ENCODE measurements at regions not wholly inside any gene's neighbourhood (a gene's known extent, or its start where the extent isn't known, plus 50 kb on each side); places are given as distances from the start of the nearest gene placed in this dataset.

- Histone ChIP-seq H3K4me3 (replicated peaks in 1 of 2; ENCODE audit: low read depth in 1 of 2, low read length in 2 of 2) (no peak overlapping the region), H4K20me1 (ENCODE audit: insufficient read depth) (no peaks in the 10 kb centered on the region), H3K79me2 (ENCODE audit: insufficient read depth, low read length) (no peaks in the 10 kb centered on the region), H3K27ac (ENCODE audit: low read depth, low read length) (no peak overlapping the region), H3K9ac (ENCODE audit: low read length) (no peak overlapping the region), H3K9me2 (ENCODE audit: insufficient read depth) (no peaks in the 10 kb centered on the region), H2AFZ (ENCODE audit: low read depth, low read length, poor library complexity, severe bottlenecking) (no peak overlapping the region), H3K36me3 (ENCODE audit: control insufficient read depth in 1 of 2, insufficient read depth in 2 of 2, low read length in 2 of 2) (no peaks in the 10 kb centered on the region), H3K4me2 (ENCODE audit: low read length) (no peak overlapping the region), H3K9me3 (ENCODE audit: control insufficient read depth in 1 of 2, insufficient read depth in 1 of 2, low read depth in 1 of 2, low read length in 2 of 2) (no peaks in the 10 kb centered on the region), H3K27me3 (ENCODE audit: insufficient read depth, low read length) (no peaks in the 10 kb centered on the region), H3K4me1 (ENCODE audit: control insufficient read depth in 1 of 2, insufficient read depth in 2 of 2, low read length in 2 of 2) (no peaks in the 10 kb centered on the region)
- ATAC-seq (no peak), DNase-seq (ENCODE audit: low read depth, low spot score) (no peak)
- RAD21 ChIA-PET (ENCODE audit: low non-redundant PET in 1 of 2, low total read pairs in 2 of 2, uncharacterized antibody in 2 of 2, unreplicated experiment in 2 of 2), result no interaction called here
- CTCF ChIA-PET, result no interaction called here
- no TSS peak for BruUV-seq (replicated peaks)
- TF ChIP-seq ATF3 (IDR thresholded peaks at IDR 0.05), result no peak
- no peak for TF ChIP-seq JUND (IDR thresholded peaks at IDR 0.05)
- no peak for TF ChIP-seq ELF1 (IDR thresholded peaks at IDR 0.05; ENCODE audit: borderline replicate concordance, low read depth)
- no peak for TF ChIP-seq ZFX (IDR thresholded peaks at IDR 0.05)
- no peak for TF ChIP-seq MAX (IDR thresholded peaks at IDR 0.05)
- TF ChIP-seq FOSL1 (IDR thresholded peaks at IDR 0.05; ENCODE audit: low read depth), result no peak
- no peak for TF ChIP-seq RAD21 (IDR thresholded peaks at IDR 0.05; ENCODE audit: low read depth)
- TF ChIP-seq ZNF274 (IDR thresholded peaks at IDR 0.05; ENCODE audit: low read depth, low read length), result no peak
- no peak for TF ChIP-seq CBX3 (IDR thresholded peaks at IDR 0.05; ENCODE audit: low read depth)
- no peak for TF ChIP-seq SP1 (IDR thresholded peaks at IDR 0.05; ENCODE audit: low read depth)
- TF ChIP-seq SIN3A (IDR thresholded peaks at IDR 0.05; ENCODE audit: low read depth), result no peak
- TF ChIP-seq EZH2phosphoT487 (IDR thresholded peaks at IDR 0.05; ENCODE audit: borderline replicate concordance), result no peak
- TF ChIP-seq YY1 (IDR thresholded peaks at IDR 0.05; ENCODE audit: extremely low read depth, insufficient replicate concordance, low read depth, low read length), result no peak
- TF ChIP-seq EZH2 (IDR thresholded peaks at IDR 0.05), result no peak
- TF ChIP-seq CEBPB (IDR thresholded peaks at IDR 0.05; ENCODE audit: low read depth), result no peak
- TF ChIP-seq EGR1 (IDR thresholded peaks at IDR 0.05; ENCODE audit: low read depth), result no peak
- TF ChIP-seq REST (IDR thresholded peaks at IDR 0.05; ENCODE audit: low read depth), result no peak
- no peak for TF ChIP-seq ZBTB33 (IDR thresholded peaks at IDR 0.05; ENCODE audit: extremely low read depth, insufficient replicate concordance, low read length)
- TF ChIP-seq CTCF (IDR thresholded peaks at IDR 0.05 in 2 of 3, conservative IDR thresholded peaks at IDR 0.05 in 1 of 3; ENCODE audit: borderline replicate concordance in 1 of 3, insufficient read depth in 1 of 3, low read depth in 2 of 3, low read length in 2 of 3), result no peak
- intact Hi-C loops (cut with micrococcal nuclease), result no loop called here
- POLR2A ChIA-PET, result no interaction called here
Observed at GRCh38 chr4:136898590-136899248, 633.6 kb downstream of the PCDH18 start.

Measured in HCT116 (cell line).